ENCODE measurements at regions not wholly inside any gene's neighbourhood (a gene's known extent, or its start where the extent isn't known, plus 50 kb on each side); places are given as distances from the start of the nearest gene placed in this dataset.

- H3K9me3 ChIP-seq (ENCODE audit: low read length) = no peaks in the 10 kb centered on the region
- no peak for DNase-seq
- no peak overlapping the region for H3K27ac Mint-ChIP-seq
- H3K4me3 ChIP-seq (ENCODE audit: low read length) = no peak overlapping the region
- H3K4me3 Mint-ChIP-seq = no peak overlapping the region
- ChIA-PET CTCF (no interaction called here), POLR2A (no interaction called here)
- peaks cover 0 to 14% (median 6%) of the 10 kb centered on the region in 5 donors for H3K9me3 Mint-ChIP-seq
- no peaks in the 10 kb centered on the region for H3K4me1 Mint-ChIP-seq
- H3K27me3 Mint-ChIP-seq = peaks cover 16 to 56% of the 10 kb centered on the region in 2 donors
- H3K27me3 ChIP-seq (ENCODE audit: insufficient read depth, low read length, poor library complexity, severe bottlenecking) = no peaks in the 10 kb centered on the region
- no peaks in the 10 kb centered on the region for H3K36me3 Mint-ChIP-seq
- no peaks in the 10 kb centered on the region for H3K36me3 ChIP-seq (ENCODE audit: insufficient read depth, low read length)
- H3K4me1 ChIP-seq (ENCODE audit: insufficient read depth, low read length) = no peaks in the 10 kb centered on the region
- no peak overlapping the region for H3K27ac ChIP-seq (ENCODE audit: low read depth, low read length)
Observed at GRCh38 chr3:170712336-170712735, 126.5 kb upstream of the SLC7A14 start.

DNA sequence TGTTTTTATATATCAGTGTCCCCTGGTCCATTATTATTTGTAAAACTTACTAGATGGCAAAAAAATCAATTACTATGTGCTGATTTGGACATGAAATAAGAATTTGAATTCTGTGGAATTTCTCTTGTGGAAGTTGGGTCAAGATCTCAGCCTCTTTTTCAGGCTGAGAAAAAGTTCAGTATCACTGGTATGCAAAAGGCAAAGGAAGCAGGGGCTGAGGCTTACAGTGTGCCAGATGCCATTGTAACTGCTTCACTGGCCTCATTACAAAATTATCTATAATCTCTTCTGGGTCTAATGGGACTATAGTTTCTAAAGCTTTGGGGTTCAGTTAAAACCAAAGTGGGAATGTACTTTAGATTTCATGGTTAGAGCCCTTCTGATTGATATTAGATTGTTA, 125.9 kb upstream of the SLC7A14 start:
- Histone ChIP-seq H3K9me3 (ENCODE audit: low read length) (no peaks in the 10 kb centered on the region), H3K4me3 (ENCODE audit: low read length) (no peak overlapping the region), H3K4me1 (ENCODE audit: insufficient read depth, low read length) (no peaks in the 10 kb centered on the region), H3K27me3 (ENCODE audit: insufficient read depth, low read length, poor library complexity, severe bottlenecking) (no peaks in the 10 kb centered on the region), H3K36me3 (ENCODE audit: insufficient read depth, low read length) (no peaks in the 10 kb centered on the region), H3K27ac (ENCODE audit: low read depth, low read length) (no peak overlapping the region)
- H3K36me3 Mint-ChIP-seq = no peaks in the 10 kb centered on the region
- no peak overlapping the region for H3K27ac Mint-ChIP-seq
- no peak overlapping the region for H3K4me3 Mint-ChIP-seq
- no peaks in the 10 kb centered on the region for H3K4me1 Mint-ChIP-seq
- ChIA-PET CTCF (no interaction called here), POLR2A (no interaction called here)
- peaks cover 16 to 51% of the 10 kb centered on the region in 2 donors for H3K27me3 Mint-ChIP-seq
- no peak for DNase-seq
- peaks cover 0 to 14% (median 4%) of the 10 kb centered on the region in 5 donors for H3K9me3 Mint-ChIP-seq

GRCh38 chr3:170709046-170709445, 123.2 kb upstream of the SLC7A14 start:
- ChIA-PET POLR2A (no interaction called here), CTCF (no interaction called here)
- no peaks in the 10 kb centered on the region for H3K4me1 ChIP-seq (ENCODE audit: insufficient read depth, low read length)
- no peak overlapping the region for H3K27ac ChIP-seq (ENCODE audit: low read depth, low read length)
- Mint-ChIP-seq H3K27ac (no peak overlapping the region), H3K36me3 (no peaks in the 10 kb centered on the region), H3K27me3 (peaks cover 13 to 33% of the 10 kb centered on the region in 2 donors), H3K4me3 (no peak overlapping the region), H3K4me1 (no peaks in the 10 kb centered on the region), H3K9me3 (peaks cover 0 to 14% (median 4%) of the 10 kb centered on the region in 5 donors)
- H3K36me3 ChIP-seq (ENCODE audit: insufficient read depth, low read length) = no peaks in the 10 kb centered on the region
- H3K4me3 ChIP-seq (ENCODE audit: low read length) = no peak overlapping the region
- H3K27me3 ChIP-seq (ENCODE audit: insufficient read depth, low read length, poor library complexity, severe bottlenecking) = no peaks in the 10 kb centered on the region
- H3K9me3 ChIP-seq (ENCODE audit: low read length) = no peaks in the 10 kb centered on the region
- no peak for DNase-seq

DNA sequence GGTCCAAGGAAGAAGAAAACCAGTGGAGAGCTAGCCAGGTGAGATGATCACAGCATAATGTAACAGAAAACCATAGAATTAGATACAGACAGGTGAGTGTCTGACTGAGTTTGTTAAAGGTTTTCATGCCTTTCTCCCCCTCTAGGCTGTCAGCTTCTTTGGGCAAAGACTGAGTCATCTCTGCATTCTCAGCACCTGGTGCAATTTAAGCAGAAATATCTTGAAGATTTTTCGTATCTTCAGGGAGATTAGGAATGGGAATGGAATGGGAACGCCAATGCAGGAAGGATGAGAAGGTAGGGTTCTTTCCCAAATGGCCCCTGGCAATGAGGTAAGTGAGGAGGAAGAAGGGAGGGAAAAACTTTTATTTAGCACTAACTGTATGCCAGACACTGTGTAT, 122.0 kb upstream of the SLC7A14 start:
- H3K9me3 Mint-ChIP-seq = peaks cover 0 to 14% (median 4%) of the 10 kb centered on the region in 5 donors
- no peaks in the 10 kb centered on the region for H3K4me1 ChIP-seq (ENCODE audit: insufficient read depth, low read length)
- POLR2A ChIA-PET = no interaction called here

DNA sequence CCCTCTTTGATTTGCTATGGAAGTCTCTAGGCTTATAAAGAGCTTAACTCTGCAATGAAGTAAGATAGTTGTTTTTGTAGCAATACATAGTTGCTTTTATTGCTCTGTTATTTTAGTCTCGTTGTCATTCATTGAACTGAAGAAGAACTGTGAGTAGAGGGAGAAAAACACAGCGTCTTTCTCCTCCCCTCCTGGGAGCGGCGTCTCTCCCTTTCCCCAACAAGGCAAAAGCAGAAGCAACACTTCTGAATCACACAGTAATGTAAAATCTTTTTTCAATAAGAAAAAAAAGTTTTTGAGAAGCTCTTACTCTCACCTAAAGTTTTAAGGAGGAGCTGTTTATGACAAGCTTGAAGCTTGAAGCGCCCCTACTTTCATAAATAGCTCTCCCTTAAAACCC, 119.3 kb upstream of the SLC7A14 start:
- DNase-seq = no peak
- H3K9me3 Mint-ChIP-seq = peaks cover 0 to 10% (median 2%) of the 10 kb centered on the region in 5 donors
- H3K27ac Mint-ChIP-seq = no peak overlapping the region
- H3K27me3 Mint-ChIP-seq = peaks cover 6 to 11% of the 10 kb centered on the region in 2 donors
- Histone ChIP-seq H3K27me3 (ENCODE audit: insufficient read depth, low read length, poor library complexity, severe bottlenecking) (no peaks in the 10 kb centered on the region), H3K4me3 (ENCODE audit: low read length) (no peak overlapping the region), H3K4me1 (ENCODE audit: insufficient read depth, low read length) (no peaks in the 10 kb centered on the region), H3K9me3 (ENCODE audit: low read length) (no peaks in the 10 kb centered on the region), H3K36me3 (ENCODE audit: insufficient read depth, low read length) (no peaks in the 10 kb centered on the region), H3K27ac (ENCODE audit: low read depth, low read length) (no peak overlapping the region)
- no peaks in the 10 kb centered on the region for H3K36me3 Mint-ChIP-seq
- H3K4me3 Mint-ChIP-seq = no peak overlapping the region
- CTCF ChIA-PET = no interaction called here
- POLR2A ChIA-PET = no interaction called here
- H3K4me1 Mint-ChIP-seq = no peaks in the 10 kb centered on the region

More for the DNA sequence above, 122.0 kb upstream of the SLC7A14 start:
- CTCF ChIA-PET = no interaction called here
- Histone ChIP-seq H3K27me3 (ENCODE audit: insufficient read depth, low read length, poor library complexity, severe bottlenecking) (no peaks in the 10 kb centered on the region), H3K36me3 (ENCODE audit: insufficient read depth, low read length) (no peaks in the 10 kb centered on the region), H3K9me3 (ENCODE audit: low read length) (no peaks in the 10 kb centered on the region), H3K4me3 (ENCODE audit: low read length) (no peak overlapping the region), H3K27ac (ENCODE audit: low read depth, low read length) (no peak overlapping the region)
- Mint-ChIP-seq H3K27ac (no peak overlapping the region), H3K4me3 (no peak overlapping the region), H3K4me1 (no peaks in the 10 kb centered on the region), H3K36me3 (no peaks in the 10 kb centered on the region), H3K27me3 (peaks cover 10 to 30% of the 10 kb centered on the region in 2 donors)
- no peak for DNase-seq

DNA sequence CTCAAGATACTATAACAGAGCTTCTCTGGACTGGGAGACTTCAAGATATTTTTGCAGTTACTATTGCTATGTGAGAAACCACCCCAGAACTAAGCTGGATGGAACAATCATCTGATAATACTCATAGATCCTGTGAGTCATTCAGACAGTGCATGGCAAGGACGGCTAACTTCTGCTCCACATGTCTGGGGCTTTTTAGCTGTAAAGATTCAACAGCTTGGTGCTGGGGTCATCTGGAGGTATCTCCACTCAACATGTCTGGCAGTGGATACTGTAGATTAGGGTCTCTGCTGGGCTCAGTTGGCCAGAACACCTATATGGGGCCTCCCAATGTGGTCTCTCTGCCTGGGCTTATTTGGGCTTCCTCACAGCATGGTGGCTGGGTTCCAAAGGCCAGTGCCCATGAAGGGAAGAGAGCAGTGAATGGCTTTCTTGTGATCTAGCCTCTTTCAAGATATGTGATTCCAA, 117.3 kb upstream of the SLC7A14 start:
- H3K27ac ChIP-seq (ENCODE audit: low read depth, low read length) = peak overlapping the region; percentile 9
- H3K9me3 Mint-ChIP-seq = peaks cover 0 to 2% (median 0%) of the 10 kb centered on the region in 5 donors
- H3K4me3 Mint-ChIP-seq = no peak overlapping the region
- H3K36me3 ChIP-seq (ENCODE audit: insufficient read depth, low read length) = no peaks in the 10 kb centered on the region
- H3K4me1 Mint-ChIP-seq = no peaks in the 10 kb centered on the region
- no peaks in the 10 kb centered on the region for H3K4me1 ChIP-seq (ENCODE audit: insufficient read depth, low read length)
- no peaks in the 10 kb centered on the region for H3K36me3 Mint-ChIP-seq
- peaks cover 6% of the 10 kb centered on the region in 2 donors for H3K27me3 Mint-ChIP-seq
- no peak overlapping the region for H3K27ac Mint-ChIP-seq
- H3K27me3 ChIP-seq (ENCODE audit: insufficient read depth, low read length, poor library complexity, severe bottlenecking) = no peaks in the 10 kb centered on the region
- POLR2A ChIA-PET = no interaction called here
- no peak overlapping the region for H3K4me3 ChIP-seq (ENCODE audit: low read length)
- no peak for DNase-seq
- H3K9me3 ChIP-seq (ENCODE audit: low read length) = no peaks in the 10 kb centered on the region
- CTCF ChIA-PET = no interaction called here

- no peak overlapping the region for H3K4me3 Mint-ChIP-seq
- POLR2A ChIA-PET = no interaction called here
- Histone ChIP-seq H3K27ac (ENCODE audit: low read depth, low read length) (no peak overlapping the region), H3K9me3 (ENCODE audit: low read length) (no peaks in the 10 kb centered on the region), H3K36me3 (ENCODE audit: insufficient read depth, low read length) (no peaks in the 10 kb centered on the region), H3K4me3 (ENCODE audit: low read length) (no peak overlapping the region), H3K4me1 (ENCODE audit: insufficient read depth, low read length) (no peaks in the 10 kb centered on the region), H3K27me3 (ENCODE audit: insufficient read depth, low read length, poor library complexity, severe bottlenecking) (no peaks in the 10 kb centered on the region)
- no peak for DNase-seq
- H3K27me3 Mint-ChIP-seq = peaks cover 1 to 6% of the 10 kb centered on the region in 2 donors
- H3K4me1 Mint-ChIP-seq = no peaks in the 10 kb centered on the region
- no peaks in the 10 kb centered on the region for H3K36me3 Mint-ChIP-seq
- H3K27ac Mint-ChIP-seq = no peak overlapping the region
- CTCF ChIA-PET = no interaction called here
- H3K9me3 Mint-ChIP-seq = no peaks in the 10 kb centered on the region
Observed at GRCh38 chr3:170701696-170702678, 116.1 kb upstream of the SLC7A14 start.

GRCh38 chr3:170700054-170700404, 114.2 kb upstream of the SLC7A14 start:
- Mint-ChIP-seq H3K4me3 (no peak overlapping the region), H3K4me1 (no peaks in the 10 kb centered on the region), H3K36me3 (no peaks in the 10 kb centered on the region), H3K9me3 (no peaks in the 10 kb centered on the region), H3K27me3 (peaks cover 6 to 7% of the 10 kb centered on the region in 2 donors), H3K27ac (no peak overlapping the region)
- no peak for DNase-seq
- Histone ChIP-seq H3K27ac (ENCODE audit: low read depth, low read length) (no peak overlapping the region), H3K27me3 (ENCODE audit: insufficient read depth, low read length, poor library complexity, severe bottlenecking) (no peaks in the 10 kb centered on the region), H3K4me1 (ENCODE audit: insufficient read depth, low read length) (no peaks in the 10 kb centered on the region), H3K4me3 (ENCODE audit: low read length) (no peak overlapping the region), H3K36me3 (ENCODE audit: insufficient read depth, low read length) (no peaks in the 10 kb centered on the region), H3K9me3 (ENCODE audit: low read length) (no peaks in the 10 kb centered on the region)
- POLR2A ChIA-PET = no interaction called here
- CTCF ChIA-PET = no interaction called here
